ENCODE measurements at regions not wholly inside any gene's neighbourhood (a gene's known extent, or its start where the extent isn't known, plus 50 kb on each side); places are given as distances from the start of the nearest gene placed in this dataset.
"Not testable (repeated sequence)": the region's sequence is repeated elsewhere in the genome, so short reads cannot be mapped to it uniquely, and the experiment has no call there.

GRCh38 chr19:56926094-56926493, 85.6 kb upstream of the PEG3 start:
- TF ChIP-seq CTCF (conservative IDR thresholded peaks at IDR 0.05); ZFX (IDR thresholded peaks at IDR 0.05): not testable (repeated sequence)

All from C4-2B (cell line).